OCI-LY3 (cell line): ENCODE measurements at regions not wholly inside any gene's neighbourhood (a gene's known extent, or its start where the extent isn't known, plus 50 kb on each side); places are given as distances from the start of the nearest gene placed in this dataset.

ENCODE experiments used
- H2AFZ ChIP-seq: fragments of 200-600, 300-600 bp; shearing (Covaris generic); 2 replicates; pipeline ENCODE4 v1.6.0; 2014; ENCODE audit warnings: antibody characterized with exemption, low read depth, low read length
- H3K27ac ChIP-seq: fragments of 200-600, 300-600 bp; sonication (generic); 2 replicates; pipeline ENCODE4 v1.5.1; 2014; ENCODE audit warnings: mild to moderate bottlenecking, low read length, moderate library complexity, mixed read lengths
- H3K27me3 ChIP-seq: fragments of 200-600, 300-600 bp; sonication (generic); 2 replicates; pipeline ENCODE4 v1.6.1; 2014; ENCODE audit warnings: low read depth, low read length, mixed read lengths
- H3K36me3 ChIP-seq: fragments of 200-600, 300-600 bp; sonication (generic); replicated peaks from 2 replicates; pipeline ENCODE3; 2014; ENCODE audit warnings: low read depth, low read length, mixed read lengths
- H3K4me1 ChIP-seq: fragments of 300-600, 200-600 bp; sonication (generic); 2 replicates; pipeline ENCODE4 v1.6.1; 2014; ENCODE audit warnings: low read length, mixed read lengths
- H3K4me2 ChIP-seq: fragments of 200-600, 300-600 bp; sonication (generic); 2 replicates; pipeline ENCODE4 v1.6.1; 2014; ENCODE audit warnings: low read length, mixed read lengths
- H3K4me3 ChIP-seq: fragments of 300-600, 200-600 bp; sonication (generic); 2 replicates; pipeline ENCODE4 v1.5.1; 2014; ENCODE audit warnings: antibody characterized with exemption, mild to moderate bottlenecking, low read length, moderate library complexity
- H3K79me2 ChIP-seq: fragments of 300-600, 200-600 bp; shearing (Covaris generic); 2 replicates; pipeline ENCODE4 v1.6.1; 2014; ENCODE audit warnings: mild to moderate bottlenecking, low read length, mixed read lengths
- H3K9ac ChIP-seq: fragments of 300-600, 200-600 bp; shearing (Covaris generic); 2 replicates; pipeline ENCODE4 v1.6.0; 2014; ENCODE audit warnings: mild to moderate bottlenecking, low read length, moderate library complexity
- H3K9me3 ChIP-seq: fragments of 200-600, 300-600 bp; shearing (Covaris generic); 2 replicates; pipeline ENCODE4 v1.6.1; 2014; ENCODE audit warnings: low read length, mixed read lengths; ENCODE audit not compliant: insufficient read depth
- H4K20me1 ChIP-seq: fragments of 200-600, 300-600 bp; sonication (generic); 2 replicates; pipeline ENCODE4 v1.6.1; 2016; ENCODE audit warnings: low read length, mixed read lengths; ENCODE audit not compliant: insufficient read depth
- EZH2phosphoT487 ChIP-seq: fragments of 200-600 bp; shearing (Covaris generic); IDR thresholded peaks from 2 replicates; pipeline ENCODE4 v1.6.1; 2018; ENCODE audit warnings: antibody characterized with exemption, mixed run types, low read depth
- TF ChIP-seq, protein P1 (sequence below): fragments of 200-600, 300-600 bp; sonication (generic); IDR thresholded peaks from 2 replicates; pipeline ENCODE4 v1.5.1; 2014; ENCODE audit warnings: antibody characterized with exemption, low read length, low read depth

DNA sequence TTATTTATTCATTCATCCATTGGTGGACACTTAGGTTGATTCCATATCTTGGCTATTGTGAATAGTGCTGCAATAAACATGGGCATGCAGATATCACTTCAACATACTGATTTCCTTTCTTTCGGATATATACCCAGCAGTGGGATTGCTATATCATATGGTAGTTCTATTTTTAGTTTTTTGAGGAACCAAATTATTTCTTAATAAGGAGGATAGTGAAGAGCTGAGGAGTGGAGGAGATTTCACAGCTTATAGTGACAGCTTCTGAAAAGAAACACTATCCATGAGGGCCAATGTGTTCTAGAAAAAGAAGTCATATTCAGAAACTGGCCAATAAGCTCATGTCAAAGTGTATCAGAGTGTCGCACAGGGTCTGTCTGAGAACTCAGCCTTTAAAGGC lies 183.3 kb downstream of the SEC61B start:
- Histone ChIP-seq H3K4me2 (no peak overlapping the region), H3K4me3 (no peak overlapping the region), H3K9ac (no peak overlapping the region), H3K4me1 (no peaks in the 10 kb centered on the region), H2AFZ (no peak overlapping the region), H3K36me3 (no peaks in the 10 kb centered on the region), H4K20me1 (no peaks in the 10 kb centered on the region), H3K27ac (no peak overlapping the region), H3K79me2 (no peaks in the 10 kb centered on the region), H3K9me3 (no peaks in the 10 kb centered on the region), H3K27me3 (no peaks in the 10 kb centered on the region)
- TF ChIP-seq, protein P1, sequence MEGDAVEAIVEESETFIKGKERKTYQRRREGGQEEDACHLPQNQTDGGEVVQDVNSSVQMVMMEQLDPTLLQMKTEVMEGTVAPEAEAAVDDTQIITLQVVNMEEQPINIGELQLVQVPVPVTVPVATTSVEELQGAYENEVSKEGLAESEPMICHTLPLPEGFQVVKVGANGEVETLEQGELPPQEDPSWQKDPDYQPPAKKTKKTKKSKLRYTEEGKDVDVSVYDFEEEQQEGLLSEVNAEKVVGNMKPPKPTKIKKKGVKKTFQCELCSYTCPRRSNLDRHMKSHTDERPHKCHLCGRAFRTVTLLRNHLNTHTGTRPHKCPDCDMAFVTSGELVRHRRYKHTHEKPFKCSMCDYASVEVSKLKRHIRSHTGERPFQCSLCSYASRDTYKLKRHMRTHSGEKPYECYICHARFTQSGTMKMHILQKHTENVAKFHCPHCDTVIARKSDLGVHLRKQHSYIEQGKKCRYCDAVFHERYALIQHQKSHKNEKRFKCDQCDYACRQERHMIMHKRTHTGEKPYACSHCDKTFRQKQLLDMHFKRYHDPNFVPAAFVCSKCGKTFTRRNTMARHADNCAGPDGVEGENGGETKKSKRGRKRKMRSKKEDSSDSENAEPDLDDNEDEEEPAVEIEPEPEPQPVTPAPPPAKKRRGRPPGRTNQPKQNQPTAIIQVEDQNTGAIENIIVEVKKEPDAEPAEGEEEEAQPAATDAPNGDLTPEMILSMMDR, result no peak
- no peak for TF ChIP-seq EZH2phosphoT487

DNA sequence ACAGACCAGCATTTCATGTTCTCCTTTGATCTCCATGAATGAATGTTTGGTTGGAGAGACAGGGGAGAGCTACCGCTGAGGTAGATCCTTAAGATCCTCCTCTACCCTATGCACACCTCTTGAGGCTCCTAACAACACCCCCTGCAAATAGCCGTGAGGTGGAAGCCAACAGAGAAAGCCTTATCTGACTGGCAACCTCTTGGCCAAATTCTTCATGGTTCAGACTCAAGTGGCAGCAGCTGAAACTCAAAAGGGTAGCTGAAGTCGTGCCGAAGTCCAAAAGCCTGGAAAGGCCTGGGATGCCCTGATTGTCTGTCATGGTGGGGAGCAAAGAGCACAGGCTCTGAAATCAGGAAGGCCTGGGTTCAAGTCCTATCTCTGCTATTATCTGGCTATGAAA lies 184.9 kb downstream of the SEC61B start:
- Histone ChIP-seq H3K9me3 (no peaks in the 10 kb centered on the region), H4K20me1 (no peaks in the 10 kb centered on the region), H3K4me3 (no peak overlapping the region), H3K9ac (no peak overlapping the region), H3K79me2 (no peaks in the 10 kb centered on the region), H3K27ac (no peak overlapping the region), H2AFZ (no peak overlapping the region), H3K36me3 (no peaks in the 10 kb centered on the region), H3K4me1 (0 out of 2 replicates have a peak, but pooled peaks cover 3% of the 10 kb centered on the region), H3K27me3 (no peaks in the 10 kb centered on the region), H3K4me2 (no peak overlapping the region)
- TF ChIP-seq, protein P1, result no peak
- TF ChIP-seq EZH2phosphoT487, result no peak

DNA sequence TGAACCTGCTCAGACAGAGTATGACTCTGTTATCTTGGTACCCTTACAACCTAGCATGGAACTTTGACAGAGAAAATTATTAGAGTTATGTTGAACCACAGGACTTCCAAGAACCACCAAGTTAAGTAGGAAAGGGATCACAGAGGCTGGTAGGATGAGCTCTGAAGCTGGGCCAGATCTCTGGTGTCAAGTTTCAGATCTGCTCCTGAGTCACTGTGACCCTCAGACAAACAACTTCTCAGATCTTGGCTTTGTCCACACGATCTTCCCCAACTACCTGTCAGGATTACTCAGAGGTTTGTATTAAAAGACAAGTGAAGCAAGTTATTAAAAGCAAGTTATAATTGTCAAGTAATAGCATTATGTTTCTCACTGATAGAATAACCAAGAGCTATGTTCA lies 189.0 kb downstream of the SEC61B start:
- peak overlapping the region; percentile 66 for H2AFZ ChIP-seq
- H3K79me2 ChIP-seq, result no peaks in the 10 kb centered on the region
- no peaks in the 10 kb centered on the region for H3K9me3 ChIP-seq
- H3K9ac ChIP-seq, result no peak overlapping the region
- no peak overlapping the region for H3K27ac ChIP-seq
- H3K27me3 ChIP-seq, result no peaks in the 10 kb centered on the region
- no peak for TF ChIP-seq EZH2phosphoT487
- TF ChIP-seq, protein P1, result no peak
- H4K20me1 ChIP-seq, result no peaks in the 10 kb centered on the region
- no peaks in the 10 kb centered on the region for H3K36me3 ChIP-seq
- peak overlapping the region; percentile 38; the same call in 1 of the 2 replicates for H3K4me3 ChIP-seq
- H3K4me1 ChIP-seq, result peaks cover 10% of the 10 kb centered on the region
- peak overlapping the region; percentile 52 for H3K4me2 ChIP-seq

GRCh38 chr9:99411479-99412115 lies 189.5 kb downstream of the SEC61B start:
- no peaks in the 10 kb centered on the region for H3K27me3 ChIP-seq
- no peaks in the 10 kb centered on the region for H4K20me1 ChIP-seq
- no peaks in the 10 kb centered on the region for H3K79me2 ChIP-seq
- no peak overlapping the region for H3K27ac ChIP-seq
- no peak for TF ChIP-seq EZH2phosphoT487
- TF ChIP-seq, protein P1, result no peak
- no peaks in the 10 kb centered on the region for H3K36me3 ChIP-seq
- no peaks in the 10 kb centered on the region for H3K9me3 ChIP-seq
- peak overlapping the region; percentile 66 for H2AFZ ChIP-seq
- H3K9ac ChIP-seq, result no peak overlapping the region
- H3K4me1 ChIP-seq, result peaks cover 14% of the 10 kb centered on the region
- peak overlapping the region; percentile 38; the same call in 1 of the 2 replicates for H3K4me3 ChIP-seq
- peak overlapping the region; percentile 52 for H3K4me2 ChIP-seq
